OCI-LY1 (cell line): ENCODE measurements at regions not wholly inside any gene's neighbourhood (a gene's known extent, or its start where the extent isn't known, plus 50 kb on each side); places are given as distances from the start of the nearest gene placed in this dataset.

Experiments used
- H2AFZ ChIP-seq: fragments of 200-600 bp; sonication (generic), shearing (Covaris generic); 2 replicates; pipeline ENCODE4 v1.6.0; 2014; ENCODE audit warnings: antibody characterized with exemption, mild to moderate bottlenecking, low read length
- H3F3A ChIP-seq: fragments of 200-600 bp; sonication (generic), shearing (Covaris generic); 2 replicates; pipeline ENCODE4 v1.6.0; 2014; ENCODE audit warnings: mild to moderate bottlenecking, antibody characterized with exemption, low read length, moderate library complexity; ENCODE audit not compliant: insufficient read depth
- H3K27ac ChIP-seq: fragments of 200-600 bp; sonication (generic); 2 replicates; pipeline ENCODE4 v1.5.1; 2014; ENCODE audit warnings: low read length, mixed run types, mild to moderate bottlenecking, low read depth; ENCODE audit not compliant: poor library complexity, severe bottlenecking
- H3K27me3 ChIP-seq: fragments of 200-600 bp; sonication (generic); 2 replicates; pipeline ENCODE4 v1.6.0; 2014; ENCODE audit warnings: antibody characterized with exemption, mild to moderate bottlenecking, low read length, moderate library complexity; ENCODE audit not compliant: insufficient read depth
- H3K36me3 ChIP-seq: fragments of 200-600 bp; sonication (generic); 2 replicates; pipeline ENCODE4 v1.6.1; 2014; ENCODE audit warnings: mild to moderate bottlenecking, antibody characterized with exemption, low read length, moderate library complexity, mixed read lengths; ENCODE audit not compliant: insufficient read depth
- H3K4me1 ChIP-seq: fragments of 200-600 bp; sonication (generic); 2 replicates; pipeline ENCODE4 v1.5.1; 2014; ENCODE audit warnings: mild to moderate bottlenecking, low read length, moderate library complexity; ENCODE audit not compliant: insufficient read depth, severe bottlenecking
- H3K4me2 ChIP-seq: fragments of 200-600 bp; sonication (generic), shearing (Covaris generic); 2 replicates; pipeline ENCODE4 v1.6.1; 2014; ENCODE audit warnings: low read length
- H3K4me3 ChIP-seq: fragments of 200-600 bp; sonication (generic); 2 replicates; pipeline ENCODE4 v1.5.1; 2014; ENCODE audit warnings: low read length, low read depth, mild to moderate bottlenecking, mixed read lengths; ENCODE audit not compliant: poor library complexity, severe bottlenecking
- H3K79me2 ChIP-seq: fragments of 200-600 bp; shearing (Covaris generic); 2 replicates; pipeline ENCODE4 v1.6.1; 2016; ENCODE audit warnings: mixed run types, low read length, mixed read lengths; ENCODE audit not compliant: insufficient read depth
- H3K9ac ChIP-seq: fragments of 200-600 bp; sonication (generic), shearing (Covaris generic); 2 replicates; pipeline ENCODE4 v1.6.1; 2014; ENCODE audit warnings: mild to moderate bottlenecking, low read length, mixed read lengths
- H3K9me2 ChIP-seq: fragments of 200-600 bp; sonication (generic), shearing (Covaris generic); 2 replicates; pipeline ENCODE4 v1.6.1; 2014; ENCODE audit warnings: low read depth, mild to moderate bottlenecking, low read length, mixed read lengths
- H3K9me3 ChIP-seq: fragments of 200-600 bp; shearing (Covaris generic); 2 replicates; pipeline ENCODE4 v1.6.1; 2014; ENCODE audit warnings: low read length, mixed read lengths
- H4K20me1 ChIP-seq: fragments of 200-600 bp; sonication (generic), shearing (Covaris generic); 2 replicates; pipeline ENCODE4 v1.6.0; 2016; ENCODE audit warnings: mild to moderate bottlenecking, low read length; ENCODE audit not compliant: insufficient read depth
- CTCF ChIP-seq: fragments of 200-600 bp; sonication (generic), shearing (Covaris generic); IDR thresholded peaks from 2 replicates; pipeline ENCODE4 v1.5.1; 2017; ENCODE audit warnings: mild to moderate bottlenecking, antibody characterized with exemption, low read length, moderate library complexity, mixed read lengths
- EZH2 ChIP-seq: fragments of 200-600 bp; sonication (generic), shearing (Covaris generic); IDR thresholded peaks from 2 replicates; pipeline ENCODE4 v1.8.0; 2017; ENCODE audit warnings: borderline replicate concordance, mixed run types, mild to moderate bottlenecking, antibody characterized with exemption, low read length, moderate library complexity, mixed read lengths

GRCh38 chr4:28834120-28834519 is 1886.0 kb upstream of the PCDH7 start:
- no peak for TF ChIP-seq CTCF
- no peak for TF ChIP-seq EZH2

DNA sequence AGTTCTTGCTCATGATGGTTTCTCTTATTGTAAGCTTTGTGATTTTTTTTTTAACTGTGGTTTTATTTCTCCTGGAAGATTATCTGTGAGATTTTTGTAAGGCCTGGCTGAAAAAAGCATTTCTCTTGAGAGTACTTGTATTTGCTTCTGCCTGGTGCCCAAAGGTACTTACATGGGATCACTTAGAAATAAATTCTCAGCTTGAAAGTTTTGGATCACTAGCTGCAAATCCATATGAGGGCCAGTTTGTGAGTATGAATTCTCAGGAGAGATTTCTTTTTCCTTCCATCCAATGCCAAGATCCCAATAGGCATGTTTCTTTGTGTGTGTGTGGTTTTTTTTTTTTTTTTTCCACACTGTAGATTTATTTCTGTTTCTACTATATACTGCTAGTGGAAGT is 1884.7 kb upstream of the PCDH7 start:
- Histone ChIP-seq H3K4me3 (no peak overlapping the region), H3K79me2 (no peaks in the 10 kb centered on the region), H2AFZ (no peak overlapping the region), H4K20me1 (no peaks in the 10 kb centered on the region), H3K36me3 (no peaks in the 10 kb centered on the region), H3K27me3 (no peaks in the 10 kb centered on the region), H3F3A (no peaks in the 10 kb centered on the region), H3K4me2 (no peak overlapping the region), H3K9me2 (no peaks in the 10 kb centered on the region), H3K27ac (no peak overlapping the region), H3K9me3 (no peaks in the 10 kb centered on the region), H3K9ac (no peak overlapping the region), H3K4me1 (no peaks in the 10 kb centered on the region)
- TF ChIP-seq EZH2 = no peak
- no peak for TF ChIP-seq CTCF

More at GRCh38 chr4:28834120-28834519, 1886.0 kb upstream of the PCDH7 start:
- Histone ChIP-seq H3F3A (no peaks in the 10 kb centered on the region), H3K27me3 (no peaks in the 10 kb centered on the region), H3K4me3 (no peak overlapping the region), H3K4me1 (no peaks in the 10 kb centered on the region), H3K4me2 (no peak overlapping the region), H3K9me2 (no peaks in the 10 kb centered on the region), H4K20me1 (no peaks in the 10 kb centered on the region), H3K36me3 (no peaks in the 10 kb centered on the region), H3K79me2 (no peaks in the 10 kb centered on the region), H3K9ac (no peak overlapping the region), H3K9me3 (no peaks in the 10 kb centered on the region), H3K27ac (no peak overlapping the region), H2AFZ (no peak overlapping the region)

- Histone ChIP-seq H2AFZ (no peak overlapping the region), H3F3A (no peaks in the 10 kb centered on the region), H3K9me3 (no peaks in the 10 kb centered on the region), H3K27me3 (no peaks in the 10 kb centered on the region), H4K20me1 (no peaks in the 10 kb centered on the region), H3K4me3 (no peak overlapping the region), H3K9me2 (no peaks in the 10 kb centered on the region), H3K79me2 (no peaks in the 10 kb centered on the region), H3K36me3 (no peaks in the 10 kb centered on the region), H3K4me1 (no peaks in the 10 kb centered on the region), H3K27ac (no peak overlapping the region), H3K9ac (no peak overlapping the region), H3K4me2 (no peak overlapping the region)
- TF ChIP-seq CTCF (no peak), EZH2 (no peak)
These were observed 1877.9 kb upstream of the PCDH7 start for GRCh38 chr4:28842271-28842670.
